ENCODE measurements at regions not wholly inside any gene's neighbourhood (a gene's known extent, or its start where the extent isn't known, plus 50 kb on each side); places are given as distances from the start of the nearest gene placed in this dataset.

- no peaks in the 10 kb centered on the region for H3K27me3 ChIP-seq (ENCODE audit: insufficient read depth, low read length, poor library complexity)
- no peaks in the 10 kb centered on the region for H3K79me2 ChIP-seq (ENCODE audit: insufficient read depth, low read length)
- no peak overlapping the region for H3K4me3 ChIP-seq (ENCODE audit: low read depth in 1 of 2, low read length in 2 of 2)
- H3K27ac ChIP-seq (ENCODE audit: low read length) = no peak overlapping the region
- H3K9me3 ChIP-seq (ENCODE audit: insufficient read depth, low read length, severe bottlenecking) = no peaks in the 10 kb centered on the region
- H4K20me1 ChIP-seq (ENCODE audit: insufficient read depth, low read length) = no peaks in the 10 kb centered on the region
- DNase-seq (no peak), ATAC-seq (ENCODE audit: insufficient read depth, low read depth) (no peak)
- TF ChIP-seq CTCF (IDR thresholded peaks at IDR 0.05; ENCODE audit: borderline replicate concordance, extremely low read depth, low read length, poor library complexity, severe bottlenecking) (no peak), EZH2 (IDR thresholded peaks at IDR 0.05; ENCODE audit: borderline replicate concordance, low read depth, low read length, severe bottlenecking) (no peak)
- H2AFZ ChIP-seq (ENCODE audit: low read depth, low read length) = no peak overlapping the region
- no peak overlapping the region for H3K4me2 ChIP-seq (ENCODE audit: insufficient read depth, low read length)
- no peaks in the 10 kb centered on the region for H3K4me1 ChIP-seq (ENCODE audit: insufficient read depth, low read length)
- no peaks in the 10 kb centered on the region for H3K36me3 ChIP-seq (ENCODE audit: insufficient read depth, low read length)
- H3K9ac ChIP-seq (ENCODE audit: low read depth, low read length) = no peak overlapping the region
Measured at GRCh38 chr4:10875144-10875799, 190.7 kb upstream of the CLNK start.

- Histone ChIP-seq H3K4me3 (ENCODE audit: low read depth in 1 of 2, low read length in 2 of 2) (no peak overlapping the region), H3K27ac (ENCODE audit: low read length) (no peak overlapping the region), H3K9ac (ENCODE audit: low read depth, low read length) (no peak overlapping the region), H3K4me2 (ENCODE audit: insufficient read depth, low read length) (no peak overlapping the region), H3K9me3 (ENCODE audit: insufficient read depth, low read length, severe bottlenecking) (no peaks in the 10 kb centered on the region), H3K27me3 (ENCODE audit: insufficient read depth, low read length, poor library complexity) (no peaks in the 10 kb centered on the region), H3K36me3 (ENCODE audit: insufficient read depth, low read length) (no peaks in the 10 kb centered on the region), H2AFZ (ENCODE audit: low read depth, low read length) (no peak overlapping the region), H3K79me2 (ENCODE audit: insufficient read depth, low read length) (no peaks in the 10 kb centered on the region), H3K4me1 (ENCODE audit: insufficient read depth, low read length) (no peaks in the 10 kb centered on the region), H4K20me1 (ENCODE audit: insufficient read depth, low read length) (no peaks in the 10 kb centered on the region)
- no peak for TF ChIP-seq EZH2 (IDR thresholded peaks at IDR 0.05; ENCODE audit: borderline replicate concordance, low read depth, low read length, severe bottlenecking)
- TF ChIP-seq CTCF (IDR thresholded peaks at IDR 0.05; ENCODE audit: borderline replicate concordance, extremely low read depth, low read length, poor library complexity, severe bottlenecking) = no peak
- ATAC-seq (ENCODE audit: insufficient read depth, low read depth) (no peak), DNase-seq (no peak)
Measured at GRCh38 chr4:10873809-10874208, 189.2 kb upstream of the CLNK start.

- no peaks in the 10 kb centered on the region for H3K27me3 ChIP-seq (ENCODE audit: insufficient read depth, low read length, poor library complexity)
- H3K9me3 ChIP-seq (ENCODE audit: insufficient read depth, low read length, severe bottlenecking) = no peaks in the 10 kb centered on the region
- H3K4me3 ChIP-seq (ENCODE audit: low read depth in 1 of 2, low read length in 2 of 2) = no peak overlapping the region
- H3K79me2 ChIP-seq (ENCODE audit: insufficient read depth, low read length) = no peaks in the 10 kb centered on the region
- H4K20me1 ChIP-seq (ENCODE audit: insufficient read depth, low read length) = no peaks in the 10 kb centered on the region
- H3K27ac ChIP-seq (ENCODE audit: low read length) = no peak overlapping the region
- no peaks in the 10 kb centered on the region for H3K36me3 ChIP-seq (ENCODE audit: insufficient read depth, low read length)
- no peaks in the 10 kb centered on the region for H3K4me1 ChIP-seq (ENCODE audit: insufficient read depth, low read length)
- no peak overlapping the region for H3K4me2 ChIP-seq (ENCODE audit: insufficient read depth, low read length)
- H2AFZ ChIP-seq (ENCODE audit: low read depth, low read length) = no peak overlapping the region
- no peak overlapping the region for H3K9ac ChIP-seq (ENCODE audit: low read depth, low read length)
- ATAC-seq (ENCODE audit: insufficient read depth, low read depth) (no peak), DNase-seq (no peak)
- TF ChIP-seq EZH2 (IDR thresholded peaks at IDR 0.05; ENCODE audit: borderline replicate concordance, low read depth, low read length, severe bottlenecking) = no peak
- no peak for TF ChIP-seq CTCF (IDR thresholded peaks at IDR 0.05; ENCODE audit: borderline replicate concordance, extremely low read depth, low read length, poor library complexity, severe bottlenecking)
Measured at GRCh38 chr4:10872833-10873517, 188.4 kb upstream of the CLNK start.

All from DND-41 (cell line).